ENCODE measurements at regions not wholly inside any gene's neighbourhood (a gene's known extent, or its start where the extent isn't known, plus 50 kb on each side); places are given as distances from the start of the nearest gene placed in this dataset.

- Histone ChIP-seq H3K14ac (ENCODE audit: low read length) (no peak overlapping the region), H2BK120ac (ENCODE audit: low read depth, low read length) (no peak overlapping the region), H3K23ac (ENCODE audit: low read depth, low read length, poor library complexity) (no peak overlapping the region), H2BK5ac (ENCODE audit: low read length) (no peak overlapping the region), H4K91ac (ENCODE audit: low read depth, low read length, poor library complexity) (no peak overlapping the region), H3K36me3 (replicated peaks in 1 of 2; ENCODE audit: control insufficient read depth in 2 of 2, insufficient read depth in 2 of 2, low read length in 2 of 2) (no peaks in the 10 kb centered on the region), H3K9ac (ENCODE audit: low read depth, low read length, poor library complexity) (no peak overlapping the region), H4K8ac (ENCODE audit: low read depth, low read length) (no peak overlapping the region), H2AK5ac (ENCODE audit: low read depth, low read length) (no peak overlapping the region), H2AFZ (ENCODE audit: low read length) (no peak overlapping the region), H3K27ac (replicated peaks; ENCODE audit: low read length) (no peak overlapping the region), H3K79me1 (ENCODE audit: low read depth, low read length) (no peaks in the 10 kb centered on the region), H3K18ac (ENCODE audit: low read length) (no peak overlapping the region), H3K4ac (ENCODE audit: low read length) (no peak overlapping the region), H2BK12ac (ENCODE audit: low read length) (no peak overlapping the region), H3K4me3 (ENCODE audit: low read length in 2 of 2) (no peak overlapping the region), H2BK15ac (ENCODE audit: low read length) (no peak overlapping the region), H3K27me3 (ENCODE audit: control insufficient read depth in 3 of 3, insufficient read depth in 3 of 3, low read depth in 1 of 3, low read length in 3 of 3) (no peaks in the 10 kb centered on the region), H3K9me3 (replicated peaks in 1 of 2; ENCODE audit: control insufficient read depth in 2 of 2, insufficient read depth in 1 of 2, low read depth in 1 of 2, low read length in 2 of 2) (peaks cover 0 to 3% of the 10 kb centered on the region in 2 donors), H3K4me1 (ENCODE audit: control insufficient read depth in 2 of 2, insufficient read depth in 1 of 2, low read depth in 1 of 2, low read length in 2 of 2) (no peaks in the 10 kb centered on the region), H3K4me2 (ENCODE audit: insufficient read depth, low read length, poor library complexity, severe bottlenecking) (no peak overlapping the region)
- no peak for DNase-seq (ENCODE audit: low spot score)
- WGBS, 2 donors (ENCODE audit: extremely low coverage in 2 of 2, insufficient read length in 2 of 2, insufficient replicate concordance in 1 of 2): no CpG with 5 or more reads among the region's 1 CpG
Observed at GRCh38 chr13:105878119-105878700, 657.3 kb downstream of the EFNB2 start.

GRCh38 chr13:105874814-105875213 lies 660.6 kb downstream of the EFNB2 start:
- H3K36me3 ChIP-seq (replicated peaks in 1 of 2; ENCODE audit: control insufficient read depth in 2 of 2, insufficient read depth in 2 of 2, low read length in 2 of 2): no peaks in the 10 kb centered on the region
- no peak overlapping the region for H2AK5ac ChIP-seq (ENCODE audit: low read depth, low read length)
- H2BK5ac ChIP-seq (ENCODE audit: low read length): no peak overlapping the region
- no peak overlapping the region for H2BK12ac ChIP-seq (ENCODE audit: low read length)
- no peak overlapping the region for H3K18ac ChIP-seq (ENCODE audit: low read length)
- H2AFZ ChIP-seq (ENCODE audit: low read length): no peak overlapping the region
- H3K23ac ChIP-seq (ENCODE audit: low read depth, low read length, poor library complexity): no peak overlapping the region
- no peak overlapping the region for H3K4ac ChIP-seq (ENCODE audit: low read length)
- no peaks in the 10 kb centered on the region for H3K79me1 ChIP-seq (ENCODE audit: low read depth, low read length)
- no peaks in the 10 kb centered on the region for H3K9me3 ChIP-seq (replicated peaks in 1 of 2; ENCODE audit: control insufficient read depth in 2 of 2, insufficient read depth in 1 of 2, low read depth in 1 of 2, low read length in 2 of 2)
- H2BK15ac ChIP-seq (ENCODE audit: low read length): no peak overlapping the region
- H3K14ac ChIP-seq (ENCODE audit: low read length): no peak overlapping the region
- no peaks in the 10 kb centered on the region for H3K27me3 ChIP-seq (ENCODE audit: control insufficient read depth in 3 of 3, insufficient read depth in 3 of 3, low read depth in 1 of 3, low read length in 3 of 3)
- no peak overlapping the region for H3K4me2 ChIP-seq (ENCODE audit: insufficient read depth, low read length, poor library complexity, severe bottlenecking)
- no peak overlapping the region for H2BK120ac ChIP-seq (ENCODE audit: low read depth, low read length)
- no peak overlapping the region for H3K27ac ChIP-seq (replicated peaks; ENCODE audit: low read length)
- H3K4me3 ChIP-seq (ENCODE audit: low read length in 2 of 2): no peak overlapping the region
- H3K4me1 ChIP-seq (ENCODE audit: control insufficient read depth in 2 of 2, insufficient read depth in 1 of 2, low read depth in 1 of 2, low read length in 2 of 2): no peaks in the 10 kb centered on the region
- no peak for DNase-seq (ENCODE audit: low spot score)
- H3K9ac ChIP-seq (ENCODE audit: low read depth, low read length, poor library complexity): no peak overlapping the region
- H4K8ac ChIP-seq (ENCODE audit: low read depth, low read length): no peak overlapping the region
- no peak overlapping the region for H4K91ac ChIP-seq (ENCODE audit: low read depth, low read length, poor library complexity)

- no peak overlapping the region for H3K4me2 ChIP-seq (ENCODE audit: insufficient read depth, low read length, poor library complexity, severe bottlenecking)
- H3K36me3 ChIP-seq (replicated peaks in 1 of 2; ENCODE audit: control insufficient read depth in 2 of 2, insufficient read depth in 2 of 2, low read length in 2 of 2): no peaks in the 10 kb centered on the region
- H2AFZ ChIP-seq (ENCODE audit: low read length): no peak overlapping the region
- H2BK120ac ChIP-seq (ENCODE audit: low read depth, low read length): no peak overlapping the region
- H3K9me3 ChIP-seq (replicated peaks in 1 of 2; ENCODE audit: control insufficient read depth in 2 of 2, insufficient read depth in 1 of 2, low read depth in 1 of 2, low read length in 2 of 2): no peaks in the 10 kb centered on the region
- H3K23ac ChIP-seq (ENCODE audit: low read depth, low read length, poor library complexity): no peak overlapping the region
- no peak for DNase-seq (ENCODE audit: low spot score)
- H4K8ac ChIP-seq (ENCODE audit: low read depth, low read length): no peak overlapping the region
- WGBS, 2 donors (ENCODE audit: extremely low coverage in 2 of 2, insufficient read length in 2 of 2, insufficient replicate concordance in 1 of 2): no CpG with 5 or more reads among the region's 1 CpG
- no peak overlapping the region for H2AK5ac ChIP-seq (ENCODE audit: low read depth, low read length)
- H3K4me1 ChIP-seq (ENCODE audit: control insufficient read depth in 2 of 2, insufficient read depth in 1 of 2, low read depth in 1 of 2, low read length in 2 of 2): no peaks in the 10 kb centered on the region
- H3K18ac ChIP-seq (ENCODE audit: low read length): no peak overlapping the region
- no peak overlapping the region for H3K9ac ChIP-seq (ENCODE audit: low read depth, low read length, poor library complexity)
- H2BK15ac ChIP-seq (ENCODE audit: low read length): no peak overlapping the region
- H3K27me3 ChIP-seq (ENCODE audit: control insufficient read depth in 3 of 3, insufficient read depth in 3 of 3, low read depth in 1 of 3, low read length in 3 of 3): no peaks in the 10 kb centered on the region
- no peak overlapping the region for H3K27ac ChIP-seq (replicated peaks; ENCODE audit: low read length)
- H4K91ac ChIP-seq (ENCODE audit: low read depth, low read length, poor library complexity): no peak overlapping the region
- H3K14ac ChIP-seq (ENCODE audit: low read length): no peak overlapping the region
- H2BK12ac ChIP-seq (ENCODE audit: low read length): no peak overlapping the region
- no peaks in the 10 kb centered on the region for H3K79me1 ChIP-seq (ENCODE audit: low read depth, low read length)
- H2BK5ac ChIP-seq (ENCODE audit: low read length): no peak overlapping the region
- no peak overlapping the region for H3K4ac ChIP-seq (ENCODE audit: low read length)
- H3K4me3 ChIP-seq (ENCODE audit: low read length in 2 of 2): no peak overlapping the region
Observed at GRCh38 chr13:105871768-105872167, 663.7 kb downstream of the EFNB2 start.

- H2BK120ac ChIP-seq (ENCODE audit: low read depth, low read length): no peak overlapping the region
- WGBS, 2 donors (ENCODE audit: extremely low coverage in 2 of 2, insufficient read length in 2 of 2, insufficient replicate concordance in 1 of 2): no CpG with 5 or more reads among the region's 2 CpGs
- no peak overlapping the region for H3K4ac ChIP-seq (ENCODE audit: low read length)
- no peak overlapping the region for H2AFZ ChIP-seq (ENCODE audit: low read length)
- no peak overlapping the region for H3K4me3 ChIP-seq (ENCODE audit: low read length in 2 of 2)
- no peak overlapping the region for H2BK15ac ChIP-seq (ENCODE audit: low read length)
- no peaks in the 10 kb centered on the region for H3K79me1 ChIP-seq (ENCODE audit: low read depth, low read length)
- no peak overlapping the region for H2AK5ac ChIP-seq (ENCODE audit: low read depth, low read length)
- H2BK12ac ChIP-seq (ENCODE audit: low read length): no peak overlapping the region
- H2BK5ac ChIP-seq (ENCODE audit: low read length): no peak overlapping the region
- no peak overlapping the region for H4K8ac ChIP-seq (ENCODE audit: low read depth, low read length)
- no peaks in the 10 kb centered on the region for H3K27me3 ChIP-seq (ENCODE audit: control insufficient read depth in 3 of 3, insufficient read depth in 3 of 3, low read depth in 1 of 3, low read length in 3 of 3)
- no peaks in the 10 kb centered on the region for H3K4me1 ChIP-seq (ENCODE audit: control insufficient read depth in 2 of 2, insufficient read depth in 1 of 2, low read depth in 1 of 2, low read length in 2 of 2)
- H3K4me2 ChIP-seq (ENCODE audit: insufficient read depth, low read length, poor library complexity, severe bottlenecking): no peak overlapping the region
- no peak overlapping the region for H3K18ac ChIP-seq (ENCODE audit: low read length)
- H3K9me3 ChIP-seq (replicated peaks in 1 of 2; ENCODE audit: control insufficient read depth in 2 of 2, insufficient read depth in 1 of 2, low read depth in 1 of 2, low read length in 2 of 2): no peaks in the 10 kb centered on the region
- no peak for DNase-seq (ENCODE audit: low spot score)
- H4K91ac ChIP-seq (ENCODE audit: low read depth, low read length, poor library complexity): no peak overlapping the region
- H3K27ac ChIP-seq (replicated peaks; ENCODE audit: low read length): no peak overlapping the region
- H3K14ac ChIP-seq (ENCODE audit: low read length): no peak overlapping the region
- no peaks in the 10 kb centered on the region for H3K36me3 ChIP-seq (replicated peaks in 1 of 2; ENCODE audit: control insufficient read depth in 2 of 2, insufficient read depth in 2 of 2, low read length in 2 of 2)
- H3K23ac ChIP-seq (ENCODE audit: low read depth, low read length, poor library complexity): no peak overlapping the region
- no peak overlapping the region for H3K9ac ChIP-seq (ENCODE audit: low read depth, low read length, poor library complexity)
Observed at GRCh38 chr13:105871326-105871725, 664.1 kb downstream of the EFNB2 start.

Data from neuronal stem cell (in vitro differentiated cells).